IMR-90 (cell line): ENCODE measurements at regions not wholly inside any gene's neighbourhood (a gene's known extent, or its start where the extent isn't known, plus 50 kb on each side); places are given as distances from the start of the nearest gene placed in this dataset.

Experiments
- ATAC-seq: fragments of 200-7000 bp; cut with Tn5 transposase; 2 replicates; pipeline ENCODE4 v1.9.1; 2020; ENCODE audit warnings: low read depth, mild to moderate bottlenecking, moderate library complexity
- BruUV-seq: library from RNA; stranded (reverse); fragments of 400-500 nt; replicated peaks from 2 replicates; lab custom pipeline; 2021; lab: Mats Ljungman, UMichigan
- CTCF ChIA-PET: fragments of 300-600 bp; formaldehyde crosslinking; extraction: SDS; loops from one replicate; lab custom pipeline; 2021; ENCODE audit warnings: antibody characterized with exemption; lab: Yijun Ruan, JAX
- POLR2A ChIA-PET: fragments of 300-600 bp; sonication (Branson Sonifier 250); formaldehyde crosslinking; loops from one replicate; lab custom pipeline; 2022; ENCODE audit warnings: antibody characterized with exemption; ENCODE audit not compliant: unreplicated experiment; lab: Charles Lee
- DNase-seq: peaks from one replicate; pipeline ENCODE4 v3.0.0; 2013
- H2AFZ ChIP-seq: replicated peaks from 2 replicates; pipeline ENCODE3; 2013; ENCODE audit warnings: low read length, mild to moderate bottlenecking; ENCODE audit not compliant: poor library complexity
- H2AK5ac ChIP-seq: 2 replicates; pipeline ENCODE4 v1.6.1; 2013; ENCODE audit warnings: low read depth, low read length, inconsistent platforms
- H2AK9ac ChIP-seq: replicated peaks from 2 replicates; pipeline ENCODE3; 2013; ENCODE audit warnings: mild to moderate bottlenecking, low read depth, low read length, moderate library complexity; ENCODE audit not compliant: poor library complexity
- H2BK120ac ChIP-seq: 2 replicates; pipeline ENCODE4 v1.6.1; 2013; ENCODE audit warnings: low read depth, low read length, inconsistent platforms
- H2BK15ac ChIP-seq: 3 replicates; pipeline ENCODE4 v1.6.1; 2013; ENCODE audit warnings: low read depth, low read length, inconsistent platforms
- H2BK20ac ChIP-seq: 2 replicates; pipeline ENCODE4 v1.6.1; 2013; ENCODE audit warnings: low read depth, mild to moderate bottlenecking, inconsistent platforms, low read length, moderate library complexity
- H2BK5ac ChIP-seq: 2 replicates; pipeline ENCODE4 v1.6.1; 2013; ENCODE audit warnings: mild to moderate bottlenecking, low read depth, low read length, inconsistent platforms; ENCODE audit not compliant: poor library complexity, severe bottlenecking
- H3K14ac ChIP-seq: replicated peaks from 2 replicates; pipeline ENCODE4 v1.6.1; 2013; ENCODE audit warnings: low read depth, low read length, inconsistent platforms
- H3K18ac ChIP-seq: 2 replicates; pipeline ENCODE4 v1.6.1; 2013; ENCODE audit warnings: low read depth, low read length, control low read depth
- H3K23ac ChIP-seq: 2 replicates; pipeline ENCODE4 v1.6.1; 2013; ENCODE audit warnings: low read depth, low read length, inconsistent platforms
- H3K27ac ChIP-seq: 2 replicates; pipeline ENCODE4 v1.5.1; 2013; ENCODE audit warnings: mild to moderate bottlenecking, control low read depth, low read length; ENCODE audit not compliant: insufficient read depth
- H3K27me3 ChIP-seq: 2 replicates; pipeline ENCODE4 v1.6.1; 2013; ENCODE audit warnings: low read length; ENCODE audit not compliant: control insufficient read depth, insufficient read depth
- H3K36me3 ChIP-seq: 2 replicates; pipeline ENCODE4 v1.6.1; 2013; ENCODE audit warnings: low read length, mixed read lengths; ENCODE audit not compliant: control insufficient read depth, insufficient read depth
- H3K4ac ChIP-seq: 2 replicates; pipeline ENCODE4 v1.6.1; 2013; ENCODE audit warnings: low read depth, low read length, inconsistent platforms
- H3K4me1 ChIP-seq: 2 replicates; pipeline ENCODE4 v1.6.1; 2013; ENCODE audit warnings: low read length, mixed read lengths; ENCODE audit not compliant: control insufficient read depth, insufficient read depth
- H3K4me2 ChIP-seq: 2 replicates; pipeline ENCODE4 v1.6.1; 2013; ENCODE audit warnings: low read depth, mild to moderate bottlenecking, control low read depth, low read length, moderate library complexity
- H3K4me3 ChIP-seq: 2 replicates; pipeline ENCODE4 v1.5.1; 2013; ENCODE audit warnings: low read depth, mild to moderate bottlenecking, control low read depth, low read length, moderate library complexity; ENCODE audit not compliant: insufficient read depth
- H3K56ac ChIP-seq: 2 replicates; pipeline ENCODE4 v1.6.1; 2013; ENCODE audit warnings: low read length, inconsistent platforms; ENCODE audit not compliant: insufficient read depth; ENCODE audit errors: extremely low read depth
- H3K79me1 ChIP-seq, 2 experiments: 2 replicates each; pipeline ENCODE4 v1.6.1; 2013; ENCODE audit warnings: low read length in 2 of 2, inconsistent platforms in 1 of 2, low read depth in 1 of 2
- H3K9ac ChIP-seq: 2 replicates; pipeline ENCODE4 v1.6.1; 2013; ENCODE audit warnings: low read depth, low read length, control low read depth
- H3K9me1 ChIP-seq: 2 replicates; pipeline ENCODE4 v1.6.1; 2013; ENCODE audit warnings: low read length, inconsistent platforms; ENCODE audit not compliant: insufficient read depth
- H3K9me3 ChIP-seq: 2 replicates; pipeline ENCODE4 v1.6.1; 2013; ENCODE audit warnings: low read length; ENCODE audit not compliant: control insufficient read depth, insufficient read depth
- H4K20me1 ChIP-seq: 2 replicates; pipeline ENCODE4 v1.6.1; 2013; ENCODE audit warnings: low read length, inconsistent platforms; ENCODE audit not compliant: insufficient read depth
- H4K5ac ChIP-seq: 2 replicates; pipeline ENCODE4 v1.6.1; 2013; ENCODE audit warnings: mild to moderate bottlenecking, low read depth, low read length, control low read depth
- H4K8ac ChIP-seq, 2 experiments: 2 replicates each; pipeline ENCODE4 v1.6.1; 2013; ENCODE audit warnings: low read depth in 2 of 2, low read length in 2 of 2, control low read depth in 1 of 2, inconsistent platforms in 1 of 2
- H4K91ac ChIP-seq: 2 replicates; pipeline ENCODE4 v1.6.1; 2013; ENCODE audit warnings: low read depth, low read length, inconsistent platforms; ENCODE audit not compliant: insufficient read depth
- CHD1 ChIP-seq: IDR thresholded peaks from 2 replicates; pipeline ENCODE4 v1.6.1; 2012; ENCODE audit warnings: low read depth, low read length, improper control_type of control experiment
- CTCF ChIP-seq: conservative IDR thresholded peaks from 2 replicates; pipeline ENCODE4 v1.5.1; 2012; ENCODE audit warnings: mild to moderate bottlenecking, low read depth, low read length, improper control_type of control experiment
- ELK1 ChIP-seq: fragments of 150-350 bp; IDR thresholded peaks from 2 replicates; pipeline ENCODE4 v1.6.1; 2016; ENCODE audit warnings: low read depth, mild to moderate bottlenecking, low read length, moderate library complexity, borderline replicate concordance
- FOS ChIP-seq: fragments of 150-350 bp; IDR thresholded peaks from 2 replicates; pipeline ENCODE4 v1.6.1; 2016; ENCODE audit warnings: low read depth, low read length
- MAZ ChIP-seq: IDR thresholded peaks from 2 replicates; pipeline ENCODE4 v1.6.1; 2012; ENCODE audit warnings: low read depth, mild to moderate bottlenecking, low read length, improper control_type of control experiment, moderate library complexity, borderline replicate concordance
- MXI1 ChIP-seq: IDR thresholded peaks from 2 replicates; pipeline ENCODE4 v1.6.1; 2012; ENCODE audit warnings: low read depth, mild to moderate bottlenecking, low read length, moderate library complexity, borderline replicate concordance
- NFE2L2 ChIP-seq: fragments of 150-350 bp; IDR thresholded peaks from 2 replicates; pipeline ENCODE4 v1.6.1; 2016; ENCODE audit warnings: low read depth, mild to moderate bottlenecking, low read length
- SMC3 ChIP-seq: fragments of 150-350 bp; IDR thresholded peaks from 2 replicates; pipeline ENCODE4 v1.6.1; 2016; ENCODE audit warnings: low read depth, mild to moderate bottlenecking, antibody characterized with exemption, low read length, moderate library complexity
- WGBS, 2 experiments: methylation state at CpG; one replicate each; pipeline versions ENCODE4 v1.1.5 to v1.1.7; 2013; ENCODE audit warnings: missing lambda C conversion rate in 2 of 2; ENCODE audit not compliant: insufficient read length in 1 of 2; ENCODE audit errors: extremely low coverage in 2 of 2; 5-methylcytosine and 5-hydroxymethylcytosine counted together
- dilution Hi-C: fragments of 300-500 bp; cut with HindIII; formaldehyde crosslinking; loops from one replicate; pipeline ENCODE4 v1.14.3; 2018; ENCODE audit warnings: low sequenced_read_pairs; ENCODE audit not compliant: unreplicated experiment
- in situ Hi-C: fragments of 300-500 bp; cut with MboI; formaldehyde crosslinking; loops from 3 replicates; pipeline ENCODE4 v1.14.3; 2019; ENCODE audit warnings: low sequenced_read_pairs, inconsistent platforms, mixed read lengths
- intact Hi-C: fragments of 100-400 bp; cut with micrococcal nuclease; formaldehyde crosslinking; loops from 2 replicates; pipeline ENCODE4 v1.10.0; 2022

GRCh38 chr6:84517741-84518530, 246.5 kb downstream of the TBX18 start:
- no peak overlapping the region for H4K91ac ChIP-seq
- intact Hi-C loops, result no loop called here
- dilution Hi-C loops, result no loop called here
- H3K4ac ChIP-seq, result no peak overlapping the region
- no peaks in the 10 kb centered on the region for H3K4me1 ChIP-seq
- no peak overlapping the region for H3K18ac ChIP-seq
- H2BK5ac ChIP-seq, result no peak overlapping the region
- no TSS peak for BruUV-seq
- H3K27ac ChIP-seq, result no peak overlapping the region
- no peak overlapping the region for H2AFZ ChIP-seq
- no peak overlapping the region for H3K9ac ChIP-seq
- H3K14ac ChIP-seq, result no peak overlapping the region
- no peak overlapping the region for H3K23ac ChIP-seq
- H3K4me2 ChIP-seq, result no peak overlapping the region
- H3K27me3 ChIP-seq, result no peaks in the 10 kb centered on the region; the same call in 1 of the 2 replicates
- no peaks in the 10 kb centered on the region for H4K20me1 ChIP-seq
- no peaks in the 10 kb centered on the region for H3K9me3 ChIP-seq
- no peaks in the 10 kb centered on the region for H3K36me3 ChIP-seq
- no peaks in the 10 kb centered on the region for H3K9me1 ChIP-seq
- no peaks in the 10 kb centered on the region for H3K79me1 ChIP-seq
- no peak overlapping the region for H2BK15ac ChIP-seq
- WGBS, 2 experiments, result no CpG with 5 or more reads among the region's 2 CpGs
- H3K4me3 ChIP-seq, result no peak overlapping the region
- in situ Hi-C loops, result no loop called here
- ATAC-seq (no peak), DNase-seq (no peak)
- H2AK5ac ChIP-seq, result no peak overlapping the region
- TF ChIP-seq CHD1, result no peak
- no peak for TF ChIP-seq CTCF
- TF ChIP-seq MXI1, result no peak
- TF ChIP-seq SMC3, result no peak
- TF ChIP-seq NFE2L2, result no peak
- TF ChIP-seq MAZ, result no peak
- TF ChIP-seq FOS, result no peak
- no peak for TF ChIP-seq ELK1
- no peak overlapping the region for H2AK9ac ChIP-seq
- POLR2A ChIA-PET, result no interaction called here
- CTCF ChIA-PET, result no interaction called here
- H4K5ac ChIP-seq, result no peak overlapping the region
- no peak overlapping the region for H3K56ac ChIP-seq
- H2BK120ac ChIP-seq, result no peak overlapping the region
- H2BK20ac ChIP-seq, result no peak overlapping the region
- H4K8ac ChIP-seq, result no peak overlapping the region
